GM23248 (cell line): ENCODE measurements at regions not wholly inside any gene's neighbourhood (a gene's known extent, or its start where the extent isn't known, plus 50 kb on each side); places are given as distances from the start of the nearest gene placed in this dataset.
A peak's percentile ranks its signal among the peaks of the same experiment; 100 is the strongest.

Experiments used
- DNase-seq: peaks from one replicate; pipeline ENCODE4 v3.0.0-alpha.2; 2015
- H2AFZ ChIP-seq: fragments of 200-600 bp; sonication (generic); 2 replicates; pipeline ENCODE4 v1.6.1; 2016; ENCODE audit warnings: antibody characterized with exemption
- H3F3A ChIP-seq: fragments of 200-600 bp; sonication (generic); 2 replicates; pipeline ENCODE4 v1.6.1; 2016; ENCODE audit warnings: mild to moderate bottlenecking, antibody characterized with exemption, mixed run types; ENCODE audit not compliant: insufficient read depth
- H3K27ac ChIP-seq: fragments of 200-600 bp; sonication (generic); 2 replicates; pipeline ENCODE4 v1.5.1; 2016; ENCODE audit warnings: mild to moderate bottlenecking
- H3K27me3 ChIP-seq: fragments of 200-600 bp; sonication (generic); replicated peaks from 2 replicates; pipeline ENCODE4 v1.6.1; 2016; ENCODE audit warnings: mild to moderate bottlenecking; ENCODE audit not compliant: insufficient read depth
- H3K36me3 ChIP-seq: fragments of 200-600 bp; sonication (generic); 2 replicates; pipeline ENCODE4 v1.6.1; 2016; ENCODE audit warnings: low read depth, mild to moderate bottlenecking
- H3K4me1 ChIP-seq: fragments of 200-600 bp; sonication (generic); 2 replicates; pipeline ENCODE4 v1.6.1; 2016; ENCODE audit warnings: mild to moderate bottlenecking; ENCODE audit not compliant: insufficient read depth
- H3K4me2 ChIP-seq: fragments of 200-600 bp; sonication (generic); one replicate; pipeline ENCODE4 v1.6.1; 2016; ENCODE audit warnings: mild to moderate bottlenecking; ENCODE audit not compliant: unreplicated experiment
- H3K4me3 ChIP-seq: fragments of 200-600 bp; sonication (generic); 2 replicates; pipeline ENCODE4 v1.5.1; 2016; ENCODE audit warnings: mild to moderate bottlenecking
- H3K79me2 ChIP-seq: fragments of 200-600 bp; sonication (generic); 2 replicates; pipeline ENCODE4 v1.6.1; 2016; ENCODE audit warnings: mild to moderate bottlenecking; ENCODE audit not compliant: insufficient read depth
- H3K9ac ChIP-seq: fragments of 200-600 bp; sonication (generic); 2 replicates; pipeline ENCODE4 v1.6.1; 2016; ENCODE audit warnings: mild to moderate bottlenecking
- H3K9me2 ChIP-seq: fragments of 200-600 bp; sonication (generic); 2 replicates; pipeline ENCODE4 v1.6.1; 2016; ENCODE audit warnings: mixed run types, mild to moderate bottlenecking, moderate library complexity; ENCODE audit not compliant: insufficient read depth
- H3K9me3 ChIP-seq: fragments of 200-600 bp; sonication (generic); one replicate; pipeline ENCODE4 v1.6.1; 2017; ENCODE audit warnings: low read depth
- H4K20me1 ChIP-seq: fragments of 200-600 bp; sonication (generic); 2 replicates; pipeline ENCODE4 v1.6.0; 2016; ENCODE audit not compliant: insufficient read depth
- EZH2 ChIP-seq: fragments of 200-600 bp; sonication (generic); IDR thresholded peaks from 2 replicates; pipeline ENCODE4 v1.6.1; 2018; ENCODE audit warnings: antibody characterized with exemption, mild to moderate bottlenecking; ENCODE audit not compliant: insufficient read depth, poor library complexity, severe bottlenecking
- EZH2phosphoT487 ChIP-seq: fragments of 200-600 bp; sonication (generic); IDR thresholded peaks from 2 replicates; pipeline ENCODE4 v1.6.1; 2018; ENCODE audit warnings: antibody characterized with exemption, moderate library complexity, mild to moderate bottlenecking, low read depth; ENCODE audit not compliant: insufficient read depth
- WGBS, 2 experiments: methylation state at CpG; one replicate each; pipeline ENCODE4 v1.1.6; 2015 to 2017; ENCODE audit warnings: low lambda C conversion rate in 2 of 2, low coverage in 1 of 2; ENCODE audit errors: missing lambda C conversion rate in 2 of 2; 5-methylcytosine and 5-hydroxymethylcytosine counted together
- in situ Hi-C: fragments of 300-500 bp; cut with MboI; formaldehyde crosslinking; loops from 2 replicates; pipeline ENCODE4 v1.15.0; 2020

- no peaks in the 10 kb centered on the region for H3K36me3 ChIP-seq
- no peaks in the 10 kb centered on the region for H3K79me2 ChIP-seq
- no peaks in the 10 kb centered on the region for H3K9me2 ChIP-seq
- H3K4me3 ChIP-seq: no peak overlapping the region
- TF ChIP-seq EZH2phosphoT487 (no peak), EZH2 (no peak)
- no peak overlapping the region for H3K9ac ChIP-seq
- 0 out of 2 replicates have a peak, but pooled peaks cover 2% of the 10 kb centered on the region for H3K27me3 ChIP-seq
- no peaks in the 10 kb centered on the region for H3K9me3 ChIP-seq
- no peak overlapping the region for H2AFZ ChIP-seq
- 23 to 34% methylated on average over 3 of the region's 3 CpGs for WGBS, 2 experiments
- H3K27ac ChIP-seq: no peak overlapping the region
- H3K4me2 ChIP-seq: peak overlapping the region; percentile 36
- in situ Hi-C loops: no loop called here
- H4K20me1 ChIP-seq: no peaks in the 10 kb centered on the region
- H3K4me1 ChIP-seq: peaks cover 15% of the 10 kb centered on the region
- H3F3A ChIP-seq: peaks cover 13% of the 10 kb centered on the region; the same call in 1 of the 2 replicates
- no peak for DNase-seq
Observed at GRCh38 chr12:94783343-94783742, 133.0 kb upstream of the TMCC3 start.

- Histone ChIP-seq H2AFZ (no peak overlapping the region), H4K20me1 (no peaks in the 10 kb centered on the region), H3K27me3 (peaks cover 17% of the 10 kb centered on the region), H3K4me3 (no peak overlapping the region), H3K36me3 (no peaks in the 10 kb centered on the region), H3K4me1 (peaks cover 15% of the 10 kb centered on the region), H3K4me2 (no peak overlapping the region), H3K9ac (no peak overlapping the region), H3K79me2 (no peaks in the 10 kb centered on the region), H3K9me2 (no peaks in the 10 kb centered on the region), H3K9me3 (no peaks in the 10 kb centered on the region), H3F3A (peaks cover 13% of the 10 kb centered on the region; the same call in 1 of the 2 replicates), H3K27ac (no peak overlapping the region)
- in situ Hi-C loops: no loop called here
- no peak for TF ChIP-seq EZH2
- TF ChIP-seq EZH2phosphoT487: no peak
- 50 to 57% methylated on average over 2 of the region's 2 CpGs for WGBS, 2 experiments
- no peak for DNase-seq
Observed at GRCh38 chr12:94781835-94782234, 131.5 kb upstream of the TMCC3 start.

- Histone ChIP-seq H3K36me3 (no peaks in the 10 kb centered on the region), H3K9ac (no peak overlapping the region), H3K9me3 (no peaks in the 10 kb centered on the region), H3F3A (peaks cover 10% of the 10 kb centered on the region; the same call in 1 of the 2 replicates), H3K4me1 (peaks cover 14% of the 10 kb centered on the region), H3K9me2 (no peaks in the 10 kb centered on the region), H4K20me1 (no peaks in the 10 kb centered on the region), H3K79me2 (no peaks in the 10 kb centered on the region), H3K4me2 (no peak overlapping the region), H2AFZ (no peak overlapping the region), H3K27ac (no peak overlapping the region), H3K4me3 (no peak overlapping the region), H3K27me3 (peaks cover 36% of the 10 kb centered on the region)
- in situ Hi-C loops: no loop called here
- WGBS, 2 experiments: 42 to 43% methylated on average over 6 of the region's 6 CpGs
- no peak for DNase-seq
- TF ChIP-seq EZH2phosphoT487: no peak
- TF ChIP-seq EZH2: no peak
Observed at GRCh38 chr12:94779485-94779884, 129.1 kb upstream of the TMCC3 start.

GRCh38 chr12:94777936-94778335 lies 127.6 kb upstream of the TMCC3 start:
- Histone ChIP-seq H3K9ac (no peak overlapping the region), H3K4me1 (no peaks in the 10 kb centered on the region), H3K27ac (no peak overlapping the region), H3K9me2 (no peaks in the 10 kb centered on the region), H2AFZ (no peak overlapping the region), H3K9me3 (no peaks in the 10 kb centered on the region), H4K20me1 (no peaks in the 10 kb centered on the region), H3K36me3 (no peaks in the 10 kb centered on the region), H3K4me3 (no peak overlapping the region), H3K79me2 (no peaks in the 10 kb centered on the region), H3K27me3 (peaks cover 47% of the 10 kb centered on the region), H3F3A (no peaks in the 10 kb centered on the region), H3K4me2 (no peak overlapping the region)
- TF ChIP-seq EZH2phosphoT487 (no peak), EZH2 (no peak)
- no peak for DNase-seq
- in situ Hi-C loops: no loop called here
- 89 to 91% methylated on average over 5 of the region's 5 CpGs for WGBS, 2 experiments

GRCh38 chr12:94775710-94776109 lies 125.4 kb upstream of the TMCC3 start:
- DNase-seq: no peak
- no peak overlapping the region for H3K4me3 ChIP-seq
- H3K4me2 ChIP-seq: no peak overlapping the region
- H3F3A ChIP-seq: no peaks in the 10 kb centered on the region
- no peaks in the 10 kb centered on the region for H3K4me1 ChIP-seq
- 72 to 79% methylated on average over 7 of the region's 7 CpGs for WGBS, 2 experiments
- in situ Hi-C loops: no loop called here
- no peak overlapping the region for H3K27ac ChIP-seq
- no peaks in the 10 kb centered on the region for H3K36me3 ChIP-seq
- no peaks in the 10 kb centered on the region for H3K9me3 ChIP-seq
- no peaks in the 10 kb centered on the region for H3K79me2 ChIP-seq
- no peak overlapping the region for H3K9ac ChIP-seq
- H2AFZ ChIP-seq: no peak overlapping the region
- no peaks in the 10 kb centered on the region for H3K9me2 ChIP-seq
- H3K27me3 ChIP-seq: peaks cover 67% of the 10 kb centered on the region
- H4K20me1 ChIP-seq: no peaks in the 10 kb centered on the region
- TF ChIP-seq EZH2 (no peak), EZH2phosphoT487 (no peak)
